ENCODE measurements at regions not wholly inside any gene's neighbourhood (a gene's known extent, or its start where the extent isn't known, plus 50 kb on each side); places are given as distances from the start of the nearest gene placed in this dataset.

DNA sequence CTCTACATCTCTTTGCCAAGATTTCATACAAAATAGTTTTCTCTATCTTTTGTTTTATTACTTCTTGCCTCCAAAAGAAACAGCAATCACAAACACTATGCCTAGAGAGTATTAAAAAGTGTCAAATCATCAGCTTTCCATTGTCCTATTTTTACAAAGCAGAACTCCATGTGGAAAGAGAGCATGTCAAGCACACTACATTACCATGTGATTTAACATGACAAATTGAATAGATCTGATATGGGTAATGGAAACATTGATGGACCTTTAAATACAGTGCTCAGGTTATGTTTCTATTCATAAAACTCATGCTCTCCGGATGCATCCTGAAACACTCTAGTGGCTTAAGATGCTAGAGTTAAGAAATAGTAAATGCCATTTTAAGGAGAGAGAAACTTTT, 791.4 kb upstream of the CTNND2 start:
- TF ChIP-seq, protein P1, sequence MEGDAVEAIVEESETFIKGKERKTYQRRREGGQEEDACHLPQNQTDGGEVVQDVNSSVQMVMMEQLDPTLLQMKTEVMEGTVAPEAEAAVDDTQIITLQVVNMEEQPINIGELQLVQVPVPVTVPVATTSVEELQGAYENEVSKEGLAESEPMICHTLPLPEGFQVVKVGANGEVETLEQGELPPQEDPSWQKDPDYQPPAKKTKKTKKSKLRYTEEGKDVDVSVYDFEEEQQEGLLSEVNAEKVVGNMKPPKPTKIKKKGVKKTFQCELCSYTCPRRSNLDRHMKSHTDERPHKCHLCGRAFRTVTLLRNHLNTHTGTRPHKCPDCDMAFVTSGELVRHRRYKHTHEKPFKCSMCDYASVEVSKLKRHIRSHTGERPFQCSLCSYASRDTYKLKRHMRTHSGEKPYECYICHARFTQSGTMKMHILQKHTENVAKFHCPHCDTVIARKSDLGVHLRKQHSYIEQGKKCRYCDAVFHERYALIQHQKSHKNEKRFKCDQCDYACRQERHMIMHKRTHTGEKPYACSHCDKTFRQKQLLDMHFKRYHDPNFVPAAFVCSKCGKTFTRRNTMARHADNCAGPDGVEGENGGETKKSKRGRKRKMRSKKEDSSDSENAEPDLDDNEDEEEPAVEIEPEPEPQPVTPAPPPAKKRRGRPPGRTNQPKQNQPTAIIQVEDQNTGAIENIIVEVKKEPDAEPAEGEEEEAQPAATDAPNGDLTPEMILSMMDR (IDR thresholded peaks at IDR 0.05): no peak
- no peak for TF ChIP-seq POLR2A (IDR thresholded peaks at IDR 0.05)

Measured in Peyer's patch (tissue), 4 donors.